ENCODE measurements at regions not wholly inside any gene's neighbourhood (a gene's known extent, or its start where the extent isn't known, plus 50 kb on each side); places are given as distances from the start of the nearest gene placed in this dataset.

DNA sequence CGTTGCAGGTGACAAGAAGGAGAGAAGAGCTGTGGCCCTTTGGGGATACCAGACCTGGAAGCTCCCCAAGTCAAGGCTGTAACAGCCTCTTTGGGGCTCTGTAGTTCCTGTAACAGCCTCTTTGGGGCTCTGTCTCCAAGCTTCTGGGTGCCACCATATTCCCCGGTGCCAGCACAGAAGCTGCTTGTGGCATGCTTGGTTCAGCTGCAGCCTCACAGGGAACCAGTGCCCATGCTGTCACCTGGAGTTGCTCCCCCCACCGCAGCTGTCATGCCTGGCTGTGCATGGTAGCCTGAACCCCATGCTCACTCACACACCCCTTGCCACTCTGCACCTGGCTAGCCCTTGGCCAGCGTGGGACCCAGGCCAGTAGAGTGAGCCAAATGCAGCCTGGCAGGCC is 109.1 kb downstream of the ELAPOR2 start:
- in situ Hi-C loops (cut with MboI; ENCODE audit: low pct_unique_long_range_greater_than_20kb, low sequenced_read_pairs, unreplicated experiment) = no loop called here
- no peak for DNase-seq (ENCODE audit: low spot score)
- TF ChIP-seq, protein P1, sequence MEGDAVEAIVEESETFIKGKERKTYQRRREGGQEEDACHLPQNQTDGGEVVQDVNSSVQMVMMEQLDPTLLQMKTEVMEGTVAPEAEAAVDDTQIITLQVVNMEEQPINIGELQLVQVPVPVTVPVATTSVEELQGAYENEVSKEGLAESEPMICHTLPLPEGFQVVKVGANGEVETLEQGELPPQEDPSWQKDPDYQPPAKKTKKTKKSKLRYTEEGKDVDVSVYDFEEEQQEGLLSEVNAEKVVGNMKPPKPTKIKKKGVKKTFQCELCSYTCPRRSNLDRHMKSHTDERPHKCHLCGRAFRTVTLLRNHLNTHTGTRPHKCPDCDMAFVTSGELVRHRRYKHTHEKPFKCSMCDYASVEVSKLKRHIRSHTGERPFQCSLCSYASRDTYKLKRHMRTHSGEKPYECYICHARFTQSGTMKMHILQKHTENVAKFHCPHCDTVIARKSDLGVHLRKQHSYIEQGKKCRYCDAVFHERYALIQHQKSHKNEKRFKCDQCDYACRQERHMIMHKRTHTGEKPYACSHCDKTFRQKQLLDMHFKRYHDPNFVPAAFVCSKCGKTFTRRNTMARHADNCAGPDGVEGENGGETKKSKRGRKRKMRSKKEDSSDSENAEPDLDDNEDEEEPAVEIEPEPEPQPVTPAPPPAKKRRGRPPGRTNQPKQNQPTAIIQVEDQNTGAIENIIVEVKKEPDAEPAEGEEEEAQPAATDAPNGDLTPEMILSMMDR (IDR thresholded peaks at IDR 0.05; ENCODE audit: extremely low read depth, insufficient read depth, missing control alignments) = peak; percentile 41

DNA sequence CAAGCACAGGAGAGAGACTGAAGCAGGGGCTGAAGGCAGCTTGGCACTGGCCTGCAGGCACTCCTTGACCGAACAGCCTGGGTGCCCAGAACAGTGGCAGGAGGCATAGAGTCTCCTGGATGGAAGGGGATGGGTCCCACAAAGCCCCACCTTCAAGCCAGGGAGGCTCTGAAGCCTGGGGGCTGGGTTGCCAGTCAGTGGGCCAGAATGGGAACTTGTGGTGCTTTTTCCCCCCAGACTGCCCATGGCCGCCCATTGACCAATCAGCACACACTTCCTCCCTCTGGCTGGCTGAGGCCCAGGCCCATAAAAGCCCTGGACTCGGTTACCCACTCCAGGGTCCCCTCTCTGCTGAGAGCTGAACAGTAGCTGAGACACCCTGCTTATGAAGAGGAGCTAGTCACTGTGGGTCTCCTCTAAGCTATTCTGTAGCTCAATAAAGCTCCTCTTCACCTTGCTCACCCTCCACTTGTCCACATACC is 109.6 kb downstream of the ELAPOR2 start:
- no peak for DNase-seq (ENCODE audit: low spot score)
- TF ChIP-seq, protein P1 (IDR thresholded peaks at IDR 0.05; ENCODE audit: extremely low read depth, insufficient read depth, missing control alignments) = no peak
- in situ Hi-C loops (cut with MboI; ENCODE audit: low pct_unique_long_range_greater_than_20kb, low sequenced_read_pairs, unreplicated experiment) = no loop called here

DNA sequence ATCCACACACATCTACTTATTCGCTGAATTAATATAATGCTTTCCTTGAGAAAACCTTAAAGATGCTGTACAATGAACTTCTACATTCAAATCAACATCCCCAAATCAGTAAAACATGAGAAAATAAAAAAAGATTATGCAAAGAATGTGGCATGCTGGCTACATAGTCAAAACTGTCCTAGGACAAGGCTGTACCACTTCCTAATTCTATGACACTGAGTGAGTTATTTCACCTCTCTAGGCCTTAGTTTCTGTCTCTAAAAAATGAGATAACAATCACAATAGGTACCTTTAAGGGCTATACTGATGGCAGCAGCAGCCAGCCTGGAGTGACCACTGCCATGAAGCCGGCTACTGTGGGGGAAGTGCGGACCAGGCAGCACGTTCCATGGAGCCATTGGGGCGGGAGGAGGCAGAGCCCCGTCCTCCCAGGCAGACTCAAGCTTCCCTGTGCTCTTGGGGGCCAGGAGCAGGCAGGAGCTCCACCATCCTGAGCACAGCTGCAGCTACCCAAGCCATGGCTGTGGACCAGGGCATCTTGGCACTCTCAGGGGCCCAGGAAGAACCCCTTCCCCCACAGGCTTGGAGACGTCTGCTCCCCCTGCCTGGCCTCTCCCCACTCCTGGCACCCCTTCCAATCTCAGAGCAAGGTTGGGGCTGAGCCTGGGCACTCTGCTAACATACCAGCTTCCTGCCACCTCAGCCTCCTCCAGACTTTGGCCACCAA is 110.2 kb downstream of the ELAPOR2 start:
- TF ChIP-seq, protein P1 (IDR thresholded peaks at IDR 0.05; ENCODE audit: extremely low read depth, insufficient read depth, missing control alignments) = no peak
- in situ Hi-C loops (cut with MboI; ENCODE audit: low pct_unique_long_range_greater_than_20kb, low sequenced_read_pairs, unreplicated experiment) = no loop called here
- peak; percentile 53 for DNase-seq (ENCODE audit: low spot score)

DNA sequence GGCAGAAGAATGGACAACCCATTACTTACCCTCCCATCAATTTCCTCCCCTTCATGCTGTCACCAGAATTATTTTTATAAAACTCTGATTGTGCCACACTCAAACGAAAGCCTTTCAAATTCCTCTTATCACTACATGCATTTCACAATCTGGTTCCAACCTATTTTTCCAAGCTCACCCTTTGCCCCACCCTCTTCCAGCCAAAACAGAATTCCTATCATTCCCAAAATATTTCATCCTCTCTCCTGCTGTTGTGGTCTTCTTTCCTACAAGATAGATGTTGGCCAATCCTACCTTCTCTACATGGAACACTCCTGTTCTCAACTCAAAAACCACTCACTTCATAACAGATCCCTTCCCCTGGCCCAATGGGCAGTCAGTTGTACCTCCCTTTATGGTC is 111.5 kb downstream of the ELAPOR2 start:
- in situ Hi-C loops (cut with MboI; ENCODE audit: low pct_unique_long_range_greater_than_20kb, low sequenced_read_pairs, unreplicated experiment) = no loop called here
- TF ChIP-seq, protein P1 (IDR thresholded peaks at IDR 0.05; ENCODE audit: extremely low read depth, insufficient read depth, missing control alignments) = no peak
- DNase-seq (ENCODE audit: low spot score) = no peak

DNA sequence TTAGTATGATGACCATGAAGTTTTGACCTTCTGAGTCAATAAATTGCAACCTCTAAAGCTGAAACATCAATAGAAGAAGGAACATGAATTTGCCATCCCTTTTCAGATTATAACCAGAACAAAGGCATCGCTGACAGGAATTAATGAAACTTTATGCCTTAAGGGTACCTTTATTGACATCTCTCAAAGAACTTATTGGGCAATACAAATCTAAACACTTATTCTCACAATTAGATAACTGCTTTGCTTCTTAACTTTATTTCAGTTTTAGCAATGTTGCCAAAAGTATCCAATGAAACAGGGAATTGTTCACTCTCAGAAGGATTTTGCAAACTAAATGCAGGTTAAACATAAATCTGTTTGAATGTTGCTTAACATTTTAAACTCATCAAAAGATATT is 116.0 kb downstream of the ELAPOR2 start:
- TF ChIP-seq, protein P1 (IDR thresholded peaks at IDR 0.05; ENCODE audit: extremely low read depth, insufficient read depth, missing control alignments) = no peak
- DNase-seq (ENCODE audit: low spot score) = no peak
- in situ Hi-C loops (cut with MboI; ENCODE audit: low pct_unique_long_range_greater_than_20kb, low sequenced_read_pairs, unreplicated experiment) = no loop called here

DNA sequence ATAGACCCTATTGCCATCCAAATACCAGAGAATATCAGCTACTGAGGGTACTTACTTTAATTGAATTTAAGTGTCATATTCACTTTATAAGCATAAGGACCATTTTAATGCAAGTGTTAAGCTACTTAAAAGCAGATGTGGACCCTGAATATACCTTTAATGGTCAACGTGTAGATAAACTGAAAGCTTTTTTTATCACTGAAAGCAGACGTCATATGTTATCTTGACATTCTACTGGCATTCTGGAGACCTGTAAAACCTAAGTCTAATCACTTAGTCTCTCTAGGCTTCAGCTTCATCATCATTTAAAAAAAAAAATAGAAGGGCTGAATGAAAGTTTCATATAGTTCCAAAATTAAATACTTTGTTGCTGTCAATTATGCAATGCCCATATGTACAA is 116.5 kb downstream of the ELAPOR2 start:
- in situ Hi-C loops (cut with MboI; ENCODE audit: low pct_unique_long_range_greater_than_20kb, low sequenced_read_pairs, unreplicated experiment) = no loop called here
- TF ChIP-seq, protein P1 (IDR thresholded peaks at IDR 0.05; ENCODE audit: extremely low read depth, insufficient read depth, missing control alignments) = no peak
- no peak for DNase-seq (ENCODE audit: low spot score)

Data from GM13977 (cell line).